HG03575 (cell line): ENCODE measurements at regions not wholly inside any gene's neighbourhood (a gene's known extent, or its start where the extent isn't known, plus 50 kb on each side); places are given as distances from the start of the nearest gene placed in this dataset.
A peak's percentile ranks its signal among the peaks of the same experiment; 100 is the strongest.
"Not testable (repeated sequence)": the region's sequence is repeated elsewhere in the genome, so short reads cannot be mapped to it uniquely, and the experiment has no call there.

Source experiments
- ATAC-seq: cut with Tn5 transposase; IDR thresholded peaks from one replicate; pipeline ENCODE4 v1.9.1; 2021; ENCODE audit not compliant: unreplicated experiment, insufficient number of reproducible peaks, low FRiP score; ENCODE audit errors: extremely low read depth

- ATAC-seq, result no peak
Observed at GRCh38 chr4:31189938-31190337, 469.8 kb downstream of the PCDH7 start.

DNA sequence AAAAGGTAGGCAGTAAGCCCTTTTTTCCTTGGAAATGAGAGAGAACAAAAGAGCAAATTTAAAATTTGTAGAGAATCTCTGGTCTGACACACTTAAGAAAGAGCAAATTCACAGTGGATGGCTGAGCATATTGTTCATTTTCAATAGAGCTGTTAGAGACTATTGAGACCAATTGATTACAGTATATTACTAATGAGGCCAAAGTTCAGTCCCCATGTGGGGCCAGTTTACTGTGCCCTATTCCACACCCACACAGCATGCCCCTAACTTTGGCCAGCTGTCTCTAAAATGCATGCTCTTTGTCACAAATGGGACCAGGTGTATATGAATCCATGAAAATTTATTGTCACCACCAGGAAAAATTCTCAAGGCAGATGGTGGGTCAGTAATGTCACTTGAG lies 470.5 kb downstream of the PCDH7 start:
- no peak for ATAC-seq

DNA sequence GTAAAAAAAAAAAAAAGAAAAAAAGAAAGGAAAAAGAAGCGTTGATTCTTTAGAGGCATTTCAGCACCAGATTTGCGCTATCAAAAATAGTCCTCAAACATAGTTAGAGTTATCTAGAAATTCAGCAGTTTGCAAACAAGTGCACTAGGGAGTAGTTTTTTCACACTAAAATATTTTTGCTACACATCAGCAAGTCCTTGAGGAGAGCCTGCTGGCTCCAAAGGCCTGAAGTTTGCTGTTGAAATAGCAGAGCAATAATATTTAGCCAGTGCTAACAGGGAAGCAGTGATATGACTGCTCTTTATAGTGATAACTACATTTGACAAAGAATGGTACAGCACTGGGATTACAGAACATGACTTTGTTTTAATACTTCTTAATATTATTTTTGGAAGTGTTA lies 472.2 kb downstream of the PCDH7 start:
- no peak for ATAC-seq

DNA sequence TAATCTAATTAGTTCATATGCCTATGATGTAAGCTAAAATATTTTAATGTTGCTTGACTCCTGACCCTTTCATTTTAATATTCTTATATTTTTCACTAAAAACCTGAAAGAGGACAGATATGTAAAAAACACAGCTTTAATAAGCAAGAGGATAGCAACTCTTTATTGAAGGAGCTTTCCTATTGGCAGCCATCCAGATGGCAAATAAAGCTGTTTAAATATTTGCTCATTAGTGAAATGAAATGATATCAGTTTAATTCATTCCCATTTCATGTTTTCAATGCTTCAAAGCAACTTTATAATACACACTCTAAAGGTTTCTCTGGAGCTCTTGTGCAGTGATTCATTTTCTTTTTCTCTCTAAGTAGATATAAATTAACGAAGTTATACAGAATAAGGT lies 473.4 kb downstream of the PCDH7 start:
- no peak for ATAC-seq

- no peak for ATAC-seq
Observed at GRCh38 chr4:31194823-31195222, 474.7 kb downstream of the PCDH7 start.

GRCh38 chr4:31199644-31200043 lies 479.5 kb downstream of the PCDH7 start:
- ATAC-seq, result no peak

- not testable (repeated sequence) for ATAC-seq
Observed at GRCh38 chr4:31202054-31202453, 481.9 kb downstream of the PCDH7 start.

- ATAC-seq, result no peak
Observed at GRCh38 chr4:31204874-31205273, 484.7 kb downstream of the PCDH7 start.

- ATAC-seq, result no peak
Observed at GRCh38 chr4:31220921-31221320, 500.8 kb downstream of the PCDH7 start.

DNA sequence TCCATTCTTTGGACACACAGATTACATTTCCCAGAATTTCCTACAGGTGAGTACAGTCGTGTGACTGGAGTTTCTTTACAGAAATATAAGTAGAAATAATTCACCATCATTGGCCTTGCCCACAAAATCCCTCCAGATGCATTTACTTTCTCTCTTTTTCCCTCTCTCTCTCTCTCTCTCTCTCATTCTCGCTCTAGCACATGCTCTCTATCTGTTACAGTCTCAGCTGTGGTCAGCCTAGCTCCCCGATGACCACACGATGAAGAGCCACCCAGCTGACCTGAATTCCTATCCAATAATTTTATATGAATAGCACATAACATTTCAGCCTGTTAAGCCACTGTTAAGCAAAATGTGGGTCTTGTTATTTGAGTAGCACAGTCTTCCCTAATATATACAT lies 507.9 kb downstream of the PCDH7 start:
- no peak for ATAC-seq

DNA sequence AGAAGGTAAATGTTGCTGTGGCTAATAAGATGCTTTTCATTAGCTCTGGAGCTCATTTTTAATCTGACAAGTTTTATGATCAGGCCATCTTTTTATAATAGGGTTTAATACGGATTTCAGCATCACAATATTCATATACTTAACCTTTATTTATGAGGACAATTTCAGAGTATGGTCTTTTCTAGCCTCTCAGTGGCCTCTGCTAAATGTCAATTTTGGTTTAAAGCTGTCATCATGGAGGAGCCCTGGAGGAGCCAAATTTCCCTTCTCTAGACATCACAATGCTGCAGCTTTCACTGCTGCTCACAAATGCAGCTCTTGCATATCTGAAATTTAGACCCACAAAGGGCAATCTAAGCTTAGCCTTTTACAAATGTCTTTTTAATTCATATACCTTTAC lies 510.4 kb downstream of the PCDH7 start:
- no peak for ATAC-seq

- ATAC-seq, result peak; percentile 74
Observed at GRCh38 chr4:31234494-31234893, 514.3 kb downstream of the PCDH7 start.

GRCh38 chr4:31234901-31235300 lies 514.7 kb downstream of the PCDH7 start:
- ATAC-seq, result no peak

DNA sequence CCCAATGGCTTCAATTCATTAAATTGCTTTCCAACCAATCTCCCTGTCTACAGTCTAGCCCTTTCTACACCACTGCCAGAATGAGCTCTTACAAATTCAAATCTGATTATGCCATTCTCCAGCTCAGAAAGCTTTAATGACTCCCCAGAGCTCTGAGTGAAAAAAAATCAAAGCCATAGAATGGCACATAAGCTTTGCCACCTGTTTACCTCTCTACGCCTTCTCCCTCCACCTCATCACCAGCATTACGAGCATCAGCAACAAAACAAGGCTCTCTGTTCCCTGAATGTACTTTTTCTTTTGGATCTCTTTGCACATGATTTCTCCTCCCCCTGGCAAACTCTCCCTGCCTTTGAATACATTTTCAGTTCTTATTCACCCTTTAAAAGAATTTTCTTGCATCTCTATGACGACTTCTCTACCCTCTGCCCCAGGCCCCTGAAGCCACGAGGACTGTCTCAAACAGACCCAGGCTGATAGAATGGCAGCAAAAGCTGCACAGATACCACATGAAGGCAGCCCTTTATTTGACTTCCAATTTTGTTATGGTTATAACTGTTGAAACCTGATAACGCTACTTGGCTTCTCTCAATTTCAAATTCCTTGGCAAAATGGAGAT lies 516.0 kb downstream of the PCDH7 start:
- no peak for ATAC-seq

- ATAC-seq, result no peak
Observed at GRCh38 chr4:31236639-31237173, 516.5 kb downstream of the PCDH7 start.

GRCh38 chr4:31237233-31237632 lies 517.1 kb downstream of the PCDH7 start:
- ATAC-seq, result no peak

DNA sequence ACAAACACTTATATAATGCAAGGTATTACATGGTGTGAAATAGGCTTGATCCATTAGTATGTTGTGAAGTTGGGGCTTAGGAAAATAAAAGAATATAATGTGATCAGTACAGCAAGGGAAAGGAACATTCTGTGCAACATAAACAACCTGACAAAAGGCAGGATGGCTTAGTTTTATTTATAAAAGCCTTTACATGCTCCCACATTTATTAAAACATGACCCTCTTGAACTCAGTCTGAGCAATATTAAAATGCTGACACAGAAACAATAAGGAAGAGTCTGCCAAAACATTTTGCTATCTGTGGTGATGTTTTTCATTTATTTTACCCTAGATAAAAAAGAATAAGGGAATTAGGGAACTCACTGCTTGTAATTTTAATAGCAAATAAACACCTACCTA lies 519.7 kb downstream of the PCDH7 start:
- ATAC-seq, result no peak

- ATAC-seq, result no peak
Observed at GRCh38 chr4:31241504-31242106, 521.4 kb downstream of the PCDH7 start.

DNA sequence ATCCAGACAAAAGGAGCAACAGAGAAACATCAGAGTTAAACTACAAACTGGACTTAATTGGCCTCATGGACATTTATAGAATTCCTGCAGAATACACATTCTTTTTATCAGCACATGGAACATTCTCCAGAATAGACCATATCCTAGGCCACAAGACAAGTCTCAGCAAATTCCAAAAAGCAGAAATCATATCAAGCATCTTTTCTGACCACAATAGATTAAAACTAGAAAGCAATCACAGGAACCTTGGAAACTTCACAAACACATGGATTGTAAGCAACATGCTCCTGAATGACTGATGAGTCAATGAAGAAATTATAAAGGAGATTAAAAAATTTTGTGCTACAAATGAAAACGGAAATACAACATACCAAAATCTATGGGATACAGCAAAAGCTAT lies 526.7 kb downstream of the PCDH7 start:
- no peak for ATAC-seq

GRCh38 chr4:31259119-31259518 lies 539.0 kb downstream of the PCDH7 start:
- ATAC-seq, result no peak

- ATAC-seq, result no peak
Observed at GRCh38 chr4:31261632-31262031, 541.5 kb downstream of the PCDH7 start.
